Smooth muscle cell (in vitro differentiated cells): ENCODE measurements at regions not wholly inside any gene's neighbourhood (a gene's known extent, or its start where the extent isn't known, plus 50 kb on each side); places are given as distances from the start of the nearest gene placed in this dataset.

ENCODE experiments used
- DNase-seq: peaks from one replicate; lab custom pipeline; 2025; ENCODE audit not compliant: unreplicated experiment; lab: John Stamatoyannopoulos, UW
- H2AFZ ChIP-seq: fragments of 200-600 bp; sonication (generic); 2 replicates; pipeline ENCODE4 v1.6.0; 2016; ENCODE audit warnings: antibody characterized with exemption, low read depth, mild to moderate bottlenecking
- H3F3A ChIP-seq: fragments of 200-600 bp; sonication (generic); 2 replicates; pipeline ENCODE4 v1.6.0; 2017; ENCODE audit warnings: antibody characterized with exemption, low read depth
- H3K27ac ChIP-seq: fragments of 200-600 bp; sonication (generic); 2 replicates; pipeline ENCODE4 v1.5.1; 2016; ENCODE audit warnings: low read depth, mild to moderate bottlenecking
- H3K27me3 ChIP-seq: fragments of 200-600 bp; sonication (generic); 2 replicates; pipeline ENCODE4 v1.6.1; 2016; ENCODE audit warnings: low read depth, mild to moderate bottlenecking
- H3K36me3 ChIP-seq: fragments of 200-600 bp; sonication (generic); 2 replicates; pipeline ENCODE4 v1.5.1; 2016; ENCODE audit warnings: low read depth
- H3K4me1 ChIP-seq: fragments of 200-600 bp; sonication (generic); 2 replicates; pipeline ENCODE4 v1.5.1; 2016; ENCODE audit warnings: low read depth
- H3K4me2 ChIP-seq: fragments of 200-600 bp; sonication (generic); 2 replicates; pipeline ENCODE4 v1.6.0; 2016; ENCODE audit warnings: mild to moderate bottlenecking
- H3K4me3 ChIP-seq: fragments of 200-600 bp; sonication (generic); 2 replicates; pipeline ENCODE4 v1.5.1; 2016; ENCODE audit warnings: mild to moderate bottlenecking
- H3K79me2 ChIP-seq: fragments of 200-600 bp; sonication (generic); 2 replicates; pipeline ENCODE4 v1.6.0; 2016; ENCODE audit warnings: low read depth, mild to moderate bottlenecking
- H3K9ac ChIP-seq: fragments of 200-600 bp; sonication (generic); 2 replicates; pipeline ENCODE4 v1.6.0; 2016; ENCODE audit warnings: low read depth
- H3K9me3 ChIP-seq: fragments of 200-600 bp; sonication (generic); replicated peaks from 2 replicates; pipeline ENCODE4 v1.5.1; 2016; ENCODE audit warnings: low read depth
- H4K20me1 ChIP-seq: fragments of 200-600 bp; sonication (generic); 2 replicates; pipeline ENCODE4 v1.6.0; 2016; ENCODE audit warnings: low read depth
- WGBS: methylation state at CpG from one replicate; pipeline ENCODE4 v1.1.7; 2016; ENCODE audit warnings: low lambda C conversion rate; 5-methylcytosine and 5-hydroxymethylcytosine counted together
- TF ChIP-seq, protein P1 (sequence below): fragments of 200-600 bp; sonication (generic); IDR thresholded peaks from 2 replicates; pipeline ENCODE4 v1.5.1; 2017; ENCODE audit warnings: borderline replicate concordance, mild to moderate bottlenecking, antibody characterized with exemption; ENCODE audit not compliant: insufficient read depth, poor library complexity, severe bottlenecking

DNA sequence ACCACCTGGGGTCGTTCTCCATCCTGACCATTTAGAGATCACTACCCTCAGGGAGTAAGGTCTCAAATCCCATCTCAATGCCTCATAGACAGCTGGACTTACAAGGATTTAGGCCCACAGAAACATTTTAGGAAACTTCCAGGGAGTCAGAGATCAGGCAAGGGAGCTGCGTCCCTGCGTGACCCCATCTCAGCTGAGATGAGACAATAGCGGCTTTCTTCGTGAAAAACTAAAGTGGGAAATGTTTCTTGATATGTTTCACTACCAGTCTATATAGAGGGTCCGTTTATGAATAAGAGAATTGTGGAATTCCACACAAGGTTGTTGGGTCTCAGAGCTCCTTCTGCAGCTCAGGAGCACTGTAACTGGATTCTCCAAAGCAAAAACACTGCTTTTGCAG lies 105.1 kb downstream of the VCPKMT start:
- H3K4me3 ChIP-seq = no peak overlapping the region
- no peaks in the 10 kb centered on the region for H3K27me3 ChIP-seq
- H3K4me1 ChIP-seq = no peaks in the 10 kb centered on the region
- no peaks in the 10 kb centered on the region for H3K79me2 ChIP-seq
- H3K9me3 ChIP-seq = no peaks in the 10 kb centered on the region
- H2AFZ ChIP-seq = no peak overlapping the region
- H3K27ac ChIP-seq = no peak overlapping the region
- DNase-seq = no peak
- WGBS = 92% methylated on average over 6 of the region's 6 CpGs
- no peak overlapping the region for H3K9ac ChIP-seq
- H3F3A ChIP-seq = no peaks in the 10 kb centered on the region
- no peak overlapping the region for H3K4me2 ChIP-seq
- TF ChIP-seq, protein P1, sequence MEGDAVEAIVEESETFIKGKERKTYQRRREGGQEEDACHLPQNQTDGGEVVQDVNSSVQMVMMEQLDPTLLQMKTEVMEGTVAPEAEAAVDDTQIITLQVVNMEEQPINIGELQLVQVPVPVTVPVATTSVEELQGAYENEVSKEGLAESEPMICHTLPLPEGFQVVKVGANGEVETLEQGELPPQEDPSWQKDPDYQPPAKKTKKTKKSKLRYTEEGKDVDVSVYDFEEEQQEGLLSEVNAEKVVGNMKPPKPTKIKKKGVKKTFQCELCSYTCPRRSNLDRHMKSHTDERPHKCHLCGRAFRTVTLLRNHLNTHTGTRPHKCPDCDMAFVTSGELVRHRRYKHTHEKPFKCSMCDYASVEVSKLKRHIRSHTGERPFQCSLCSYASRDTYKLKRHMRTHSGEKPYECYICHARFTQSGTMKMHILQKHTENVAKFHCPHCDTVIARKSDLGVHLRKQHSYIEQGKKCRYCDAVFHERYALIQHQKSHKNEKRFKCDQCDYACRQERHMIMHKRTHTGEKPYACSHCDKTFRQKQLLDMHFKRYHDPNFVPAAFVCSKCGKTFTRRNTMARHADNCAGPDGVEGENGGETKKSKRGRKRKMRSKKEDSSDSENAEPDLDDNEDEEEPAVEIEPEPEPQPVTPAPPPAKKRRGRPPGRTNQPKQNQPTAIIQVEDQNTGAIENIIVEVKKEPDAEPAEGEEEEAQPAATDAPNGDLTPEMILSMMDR = no peak
- H3K36me3 ChIP-seq = no peaks in the 10 kb centered on the region
- H4K20me1 ChIP-seq = no peaks in the 10 kb centered on the region

DNA sequence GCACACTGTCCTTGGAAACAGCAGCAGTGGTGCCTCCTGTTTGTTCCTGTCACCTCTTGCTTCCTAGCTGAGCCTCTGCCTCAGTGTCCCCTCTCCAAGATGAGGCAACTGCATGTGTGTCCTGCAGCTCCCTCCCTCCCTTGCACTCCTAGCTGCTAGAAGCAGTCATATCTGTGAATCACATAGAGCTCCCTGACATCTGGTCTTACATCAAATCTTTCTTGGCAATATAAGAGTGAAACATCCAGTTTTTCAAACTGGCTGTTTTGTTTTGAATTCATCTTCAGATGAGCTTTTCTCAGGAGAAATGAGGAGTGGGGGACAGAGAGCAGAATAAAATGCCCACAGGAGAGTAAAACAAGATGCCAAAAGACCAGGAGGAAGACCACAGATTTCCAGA lies 103.7 kb downstream of the VCPKMT start:
- no peaks in the 10 kb centered on the region for H3K27me3 ChIP-seq
- no peaks in the 10 kb centered on the region for H3K4me1 ChIP-seq
- no peaks in the 10 kb centered on the region for H3K9me3 ChIP-seq
- peak overlapping the region; percentile 80 for H3K27ac ChIP-seq
- peak overlapping the region; percentile 30 for H3K9ac ChIP-seq
- H2AFZ ChIP-seq = no peak overlapping the region
- H3K79me2 ChIP-seq = no peaks in the 10 kb centered on the region
- no peak for DNase-seq
- no peaks in the 10 kb centered on the region for H4K20me1 ChIP-seq
- H3F3A ChIP-seq = no peaks in the 10 kb centered on the region
- no peak overlapping the region for H3K4me3 ChIP-seq
- no peak overlapping the region for H3K4me2 ChIP-seq
- no peaks in the 10 kb centered on the region for H3K36me3 ChIP-seq
- TF ChIP-seq, protein P1 = no peak

DNA sequence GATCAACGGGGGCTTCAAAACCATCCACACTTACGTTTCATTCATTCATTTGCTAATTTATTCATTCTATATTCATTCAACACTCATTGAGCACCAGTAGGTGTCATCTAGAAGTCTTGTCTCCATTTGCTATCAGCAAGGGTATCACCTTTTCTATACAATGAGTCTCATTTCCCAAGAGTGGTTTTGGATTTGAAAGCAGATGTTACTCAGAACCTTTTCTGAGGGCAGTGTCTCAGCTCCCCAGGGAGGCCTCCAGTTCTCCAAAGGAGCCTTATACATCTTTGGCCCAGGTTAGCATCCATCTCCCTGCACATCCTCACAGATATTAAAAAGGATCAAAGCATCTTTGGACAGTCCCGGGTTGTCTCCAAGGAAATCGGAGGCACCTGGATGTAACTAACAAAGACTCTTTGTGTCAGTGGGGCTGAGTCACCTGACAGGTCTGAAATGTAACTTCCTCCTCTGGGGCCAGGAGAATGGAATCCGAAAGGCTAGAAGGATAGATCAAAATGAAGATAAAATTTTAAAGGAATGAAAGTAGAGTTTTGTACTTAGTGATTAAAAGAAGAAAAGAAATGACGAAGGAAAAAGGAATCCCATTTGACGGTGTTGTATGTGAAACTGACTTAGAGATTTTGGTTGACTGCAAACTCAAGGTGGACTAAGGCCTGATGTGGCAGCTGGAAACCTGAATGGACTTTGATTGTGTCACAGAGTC lies 103.0 kb downstream of the VCPKMT start:
- Histone ChIP-seq H3K4me2 (no peak overlapping the region), H3K9ac (peak overlapping the region; percentile 30), H3K9me3 (no peaks in the 10 kb centered on the region), H3K4me1 (no peaks in the 10 kb centered on the region), H3K27ac (peak overlapping the region; percentile 80), H3K79me2 (no peaks in the 10 kb centered on the region), H3K27me3 (no peaks in the 10 kb centered on the region), H4K20me1 (no peaks in the 10 kb centered on the region), H3K36me3 (no peaks in the 10 kb centered on the region), H3K4me3 (no peak overlapping the region), H3F3A (no peaks in the 10 kb centered on the region), H2AFZ (no peak overlapping the region)
- TF ChIP-seq, protein P1 = no peak
- DNase-seq = no peak
- WGBS = 69% methylated on average over 7 of the region's 7 CpGs

DNA sequence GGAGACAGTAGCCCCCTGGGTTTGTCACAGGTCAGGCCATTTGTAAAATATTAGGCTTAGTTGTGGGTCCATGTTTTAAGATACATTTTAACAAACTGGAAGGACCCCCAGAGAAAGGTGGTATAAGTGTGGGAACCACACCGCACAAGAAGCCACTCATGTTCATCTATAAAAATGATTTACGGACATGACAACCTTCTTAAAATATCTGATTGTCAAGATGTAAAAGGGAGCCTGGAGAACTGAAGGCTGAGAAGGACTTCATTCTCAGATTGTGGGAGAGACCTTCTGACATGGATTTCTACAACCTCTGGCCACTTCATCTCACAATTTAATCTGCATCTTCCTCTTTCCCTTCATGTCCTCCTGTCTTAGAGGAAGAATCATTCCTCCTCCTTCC lies 102.4 kb downstream of the VCPKMT start:
- Histone ChIP-seq H3K36me3 (no peaks in the 10 kb centered on the region), H3K27me3 (no peaks in the 10 kb centered on the region), H3K79me2 (no peaks in the 10 kb centered on the region), H3K4me2 (no peak overlapping the region), H3K9me3 (no peaks in the 10 kb centered on the region), H2AFZ (no peak overlapping the region), H3K27ac (peak overlapping the region; percentile 80), H3F3A (no peaks in the 10 kb centered on the region), H3K9ac (no peak overlapping the region), H4K20me1 (no peaks in the 10 kb centered on the region), H3K4me3 (no peak overlapping the region), H3K4me1 (no peaks in the 10 kb centered on the region)
- TF ChIP-seq, protein P1 = no peak
- DNase-seq = no peak
- WGBS = 34% methylated on average over 2 of the region's 2 CpGs
